ENCODE measurements at regions not wholly inside any gene's neighbourhood (a gene's known extent, or its start where the extent isn't known, plus 50 kb on each side); places are given as distances from the start of the nearest gene placed in this dataset.
A peak's percentile ranks its signal among the peaks of the same experiment; 100 is the strongest.

GRCh38 chr11:119924017-119924416 lies 195.0 kb upstream of the NECTIN1 start:
- Histone ChIP-seq H3K4me1 (ENCODE audit: control insufficient read depth in 3 of 3, insufficient read depth in 2 of 3, low read depth in 1 of 3, low read length in 2 of 3) (no peaks in the 10 kb centered on the region), H3K36me3 (ENCODE audit: control insufficient read depth in 3 of 3, insufficient read depth in 2 of 3, low read depth in 1 of 3, low read length in 3 of 3) (no peaks in the 10 kb centered on the region), H3K9me3 (ENCODE audit: control insufficient read depth in 2 of 2, insufficient read depth in 1 of 2, low read depth in 1 of 2, low read length in 1 of 2) (no peaks in the 10 kb centered on the region), H3K27me3 (ENCODE audit: control insufficient read depth in 3 of 3, insufficient read depth in 3 of 3, low read length in 3 of 3) (peaks cover 0 to 14% (median 0%) of the 10 kb centered on the region in 3 donors), H3K27ac (ENCODE audit: low read depth in 1 of 3, low read length in 2 of 3) (no peak overlapping the region), H3K4me3 (ENCODE audit: low read depth in 1 of 3, low read length in 3 of 3) (no peak overlapping the region)
- DNase-seq (no peak), FAIRE-seq (no peak)
- WGBS, 3 donors, result 71 to 88% (median 82%) methylated on average over 5 of the region's 5 CpGs

GRCh38 chr11:119921571-119921970 lies 192.6 kb upstream of the NECTIN1 start:
- H3K36me3 ChIP-seq (ENCODE audit: control insufficient read depth in 3 of 3, insufficient read depth in 2 of 3, low read depth in 1 of 3, low read length in 3 of 3), result no peaks in the 10 kb centered on the region
- no peak for DNase-seq
- H3K27me3 ChIP-seq (ENCODE audit: control insufficient read depth in 3 of 3, insufficient read depth in 3 of 3, low read length in 3 of 3), result peaks cover 0 to 14% (median 0%) of the 10 kb centered on the region in 3 donors
- no peaks in the 10 kb centered on the region for H3K9me3 ChIP-seq (ENCODE audit: control insufficient read depth in 2 of 2, insufficient read depth in 1 of 2, low read depth in 1 of 2, low read length in 1 of 2)
- H3K27ac ChIP-seq (ENCODE audit: low read depth in 1 of 3, low read length in 2 of 3), result no peak overlapping the region
- no peak overlapping the region for H3K4me3 ChIP-seq (ENCODE audit: low read depth in 1 of 3, low read length in 3 of 3)
- 90 to 93% (median 90%) methylated on average over 8 of the region's 8 CpGs for WGBS, 3 donors
- no peak for FAIRE-seq
- no peaks in the 10 kb centered on the region for H3K4me1 ChIP-seq (ENCODE audit: control insufficient read depth in 3 of 3, insufficient read depth in 2 of 3, low read depth in 1 of 3, low read length in 2 of 3)

GRCh38 chr11:119920666-119921387 lies 191.8 kb upstream of the NECTIN1 start:
- Histone ChIP-seq H3K4me1 (ENCODE audit: control insufficient read depth in 3 of 3, insufficient read depth in 2 of 3, low read depth in 1 of 3, low read length in 2 of 3) (no peaks in the 10 kb centered on the region), H3K27ac (ENCODE audit: low read depth in 1 of 3, low read length in 2 of 3) (no peak overlapping the region), H3K4me3 (ENCODE audit: low read depth in 1 of 3, low read length in 3 of 3) (no peak overlapping the region), H3K36me3 (ENCODE audit: control insufficient read depth in 3 of 3, insufficient read depth in 2 of 3, low read depth in 1 of 3, low read length in 3 of 3) (no peaks in the 10 kb centered on the region), H3K9me3 (ENCODE audit: control insufficient read depth in 2 of 2, insufficient read depth in 1 of 2, low read depth in 1 of 2, low read length in 1 of 2) (no peaks in the 10 kb centered on the region), H3K27me3 (ENCODE audit: control insufficient read depth in 3 of 3, insufficient read depth in 3 of 3, low read length in 3 of 3) (peaks cover 0 to 13% (median 0%) of the 10 kb centered on the region in 3 donors)
- 80 to 89% (median 86%) methylated on average over 27 of the region's 27 CpGs for WGBS, 3 donors
- DNase-seq, result no peak
- FAIRE-seq, result no peak

GRCh38 chr11:119919656-119920055 lies 190.7 kb upstream of the NECTIN1 start:
- H3K4me3 ChIP-seq (ENCODE audit: low read depth in 1 of 3, low read length in 3 of 3), result no peak overlapping the region
- H3K27me3 ChIP-seq (ENCODE audit: control insufficient read depth in 3 of 3, insufficient read depth in 3 of 3, low read length in 3 of 3), result peaks cover 0 to 10% (median 0%) of the 10 kb centered on the region in 3 donors
- peaks cover 0 to 10% of the 10 kb centered on the region in 2 donors for H3K9me3 ChIP-seq (ENCODE audit: control insufficient read depth in 2 of 2, insufficient read depth in 1 of 2, low read depth in 1 of 2, low read length in 1 of 2)
- H3K36me3 ChIP-seq (ENCODE audit: control insufficient read depth in 3 of 3, insufficient read depth in 2 of 3, low read depth in 1 of 3, low read length in 3 of 3), result no peaks in the 10 kb centered on the region
- WGBS, 3 donors, result 65 to 82% (median 68%) methylated on average over 6 of the region's 6 CpGs
- DNase-seq (no peak), FAIRE-seq (no peak)
- no peak overlapping the region for H3K27ac ChIP-seq (ENCODE audit: low read depth in 1 of 3, low read length in 2 of 3)
- no peaks in the 10 kb centered on the region for H3K4me1 ChIP-seq (ENCODE audit: control insufficient read depth in 3 of 3, insufficient read depth in 2 of 3, low read depth in 1 of 3, low read length in 2 of 3)

- H3K27me3 ChIP-seq (ENCODE audit: control insufficient read depth in 3 of 3, insufficient read depth in 3 of 3, low read length in 3 of 3), result peaks cover 0 to 7% (median 0%) of the 10 kb centered on the region in 3 donors
- no peaks in the 10 kb centered on the region for H3K4me1 ChIP-seq (ENCODE audit: control insufficient read depth in 3 of 3, insufficient read depth in 2 of 3, low read depth in 1 of 3, low read length in 2 of 3)
- H3K4me3 ChIP-seq (ENCODE audit: low read depth in 1 of 3, low read length in 3 of 3), result no peak overlapping the region
- 62 to 77% (median 64%) methylated on average over 6 of the region's 6 CpGs for WGBS, 3 donors
- DNase-seq, result no peak
- H3K27ac ChIP-seq (ENCODE audit: low read depth in 1 of 3, low read length in 2 of 3), result no peak overlapping the region
- no peak for FAIRE-seq
- H3K9me3 ChIP-seq (ENCODE audit: control insufficient read depth in 2 of 2, insufficient read depth in 1 of 2, low read depth in 1 of 2, low read length in 1 of 2), result peaks cover 0 to 13% of the 10 kb centered on the region in 2 donors
- H3K36me3 ChIP-seq (ENCODE audit: control insufficient read depth in 3 of 3, insufficient read depth in 2 of 3, low read depth in 1 of 3, low read length in 3 of 3), result no peaks in the 10 kb centered on the region
These were observed 189.3 kb upstream of the NECTIN1 start for GRCh38 chr11:119918347-119918746.

- no peak overlapping the region for H3K27ac ChIP-seq (ENCODE audit: low read depth in 1 of 3, low read length in 2 of 3)
- H3K36me3 ChIP-seq (ENCODE audit: control insufficient read depth in 3 of 3, insufficient read depth in 2 of 3, low read depth in 1 of 3, low read length in 3 of 3), result no peaks in the 10 kb centered on the region
- peaks cover 0 to 7% (median 0%) of the 10 kb centered on the region in 3 donors for H3K27me3 ChIP-seq (ENCODE audit: control insufficient read depth in 3 of 3, insufficient read depth in 3 of 3, low read length in 3 of 3)
- no peak overlapping the region for H3K4me3 ChIP-seq (ENCODE audit: low read depth in 1 of 3, low read length in 3 of 3)
- DNase-seq (no peak), FAIRE-seq (no peak)
- 78 to 81% (median 79%) methylated on average over 2 of the region's 2 CpGs for WGBS, 3 donors
- H3K9me3 ChIP-seq (ENCODE audit: control insufficient read depth in 2 of 2, insufficient read depth in 1 of 2, low read depth in 1 of 2, low read length in 1 of 2), result peaks cover 0 to 13% of the 10 kb centered on the region in 2 donors
- no peaks in the 10 kb centered on the region for H3K4me1 ChIP-seq (ENCODE audit: control insufficient read depth in 3 of 3, insufficient read depth in 2 of 3, low read depth in 1 of 3, low read length in 2 of 3)
These were observed 187.6 kb upstream of the NECTIN1 start for GRCh38 chr11:119916568-119916967.

GRCh38 chr11:119912229-119912628 lies 183.2 kb upstream of the NECTIN1 start:
- no peak for DNase-seq
- H3K36me3 ChIP-seq (ENCODE audit: control insufficient read depth in 3 of 3, insufficient read depth in 2 of 3, low read depth in 1 of 3, low read length in 3 of 3), result no peaks in the 10 kb centered on the region
- peaks cover 0 to 39% (median 3%) of the 10 kb centered on the region in 3 donors for H3K4me1 ChIP-seq (ENCODE audit: control insufficient read depth in 3 of 3, insufficient read depth in 2 of 3, low read depth in 1 of 3, low read length in 2 of 3)
- H3K9me3 ChIP-seq (ENCODE audit: control insufficient read depth in 2 of 2, insufficient read depth in 1 of 2, low read depth in 1 of 2, low read length in 1 of 2), result peaks cover 0 to 13% of the 10 kb centered on the region in 2 donors
- FAIRE-seq, result no peak
- 63 to 73% (median 71%) methylated on average over 6 of the region's 6 CpGs for WGBS, 3 donors
- no peak overlapping the region for H3K4me3 ChIP-seq (ENCODE audit: low read depth in 1 of 3, low read length in 3 of 3)
- no peak overlapping the region for H3K27ac ChIP-seq (ENCODE audit: low read depth in 1 of 3, low read length in 2 of 3)
- no peaks in the 10 kb centered on the region for H3K27me3 ChIP-seq (ENCODE audit: control insufficient read depth in 3 of 3, insufficient read depth in 3 of 3, low read length in 3 of 3)

- Histone ChIP-seq H3K27me3 (ENCODE audit: control insufficient read depth in 3 of 3, insufficient read depth in 3 of 3, low read length in 3 of 3) (no peaks in the 10 kb centered on the region), H3K27ac (ENCODE audit: low read depth in 1 of 3, low read length in 2 of 3) (peak overlapping the region in 2 of 3 donors; percentile 24 to 71)
These were observed 181.7 kb upstream of the NECTIN1 start for GRCh38 chr11:119910650-119911049.

More at GRCh38 chr11:119910650-119911049, 181.7 kb upstream of the NECTIN1 start:
- peaks cover 0 to 54% (median 3%) of the 10 kb centered on the region in 3 donors for H3K4me1 ChIP-seq (ENCODE audit: control insufficient read depth in 3 of 3, insufficient read depth in 2 of 3, low read depth in 1 of 3, low read length in 2 of 3)
- no peak for DNase-seq
- H3K4me3 ChIP-seq (ENCODE audit: low read depth in 1 of 3, low read length in 3 of 3), result no peak overlapping the region
- 49 to 66% (median 54%) methylated on average over 2 of the region's 2 CpGs for WGBS, 3 donors
- H3K9me3 ChIP-seq (ENCODE audit: control insufficient read depth in 2 of 2, insufficient read depth in 1 of 2, low read depth in 1 of 2, low read length in 1 of 2), result peaks cover 0 to 13% of the 10 kb centered on the region in 2 donors
- H3K36me3 ChIP-seq (ENCODE audit: control insufficient read depth in 3 of 3, insufficient read depth in 2 of 3, low read depth in 1 of 3, low read length in 3 of 3), result no peaks in the 10 kb centered on the region
- no peak for FAIRE-seq
